Mucosa of descending colon (tissue), 3 donors: ENCODE measurements at regions not wholly inside any gene's neighbourhood (a gene's known extent, or its start where the extent isn't known, plus 50 kb on each side); places are given as distances from the start of the nearest gene placed in this dataset.

Experiments used
- ATAC-seq: fragments of 200-7000 bp; cut with Tn5 transposase; one replicate; pipeline ENCODE4 v1.9.1; 2020; ENCODE audit warnings: mild to moderate bottlenecking, moderate library complexity
- DNase-seq, 3 donors: peaks; one replicate each; pipeline ENCODE4 v3.0.0-alpha.2; 2020
- H3K36me3 ChIP-seq: fragments of 200-600 bp; one replicate; pipeline ENCODE4 v1.8.0; 2021; ENCODE audit warnings: low read depth, mild to moderate bottlenecking
- H3K4me1 ChIP-seq: fragments of 200-600 bp; one replicate; pipeline ENCODE4 v1.8.0; 2021; ENCODE audit warnings: low read depth, mild to moderate bottlenecking
- H3K4me3 ChIP-seq: fragments of 200-600 bp; one replicate; pipeline ENCODE4 v1.8.0; 2021; ENCODE audit warnings: mild to moderate bottlenecking
- H3K9me3 ChIP-seq: fragments of 200-600 bp; one replicate; pipeline ENCODE4 v1.8.0; 2021; ENCODE audit warnings: mild to moderate bottlenecking
- CTCF ChIP-seq: fragments of 200-600 bp; IDR thresholded peaks from one replicate; pipeline ENCODE4 v1.8.0; 2022; ENCODE audit warnings: antibody characterized with exemption, mild to moderate bottlenecking
- intact Hi-C, 2 donors: fragments of 100-400 bp; cut with DNase I in 1 of 2; cut with micrococcal nuclease in 1 of 2; formaldehyde crosslinking; loops; one replicate each; pipeline versions ENCODE4 v1.11.0 to v1.11.1; 2022; cut with DNase I, micrococcal nuclease
- donor health status: DM: no; HTN: no; CAD: no; lungs with moderate emphysema.
- donor health status: DM: no; HTN: no; CAD: no.
- donor health status: DM: no; HTN: yes; CAD: no.

DNA sequence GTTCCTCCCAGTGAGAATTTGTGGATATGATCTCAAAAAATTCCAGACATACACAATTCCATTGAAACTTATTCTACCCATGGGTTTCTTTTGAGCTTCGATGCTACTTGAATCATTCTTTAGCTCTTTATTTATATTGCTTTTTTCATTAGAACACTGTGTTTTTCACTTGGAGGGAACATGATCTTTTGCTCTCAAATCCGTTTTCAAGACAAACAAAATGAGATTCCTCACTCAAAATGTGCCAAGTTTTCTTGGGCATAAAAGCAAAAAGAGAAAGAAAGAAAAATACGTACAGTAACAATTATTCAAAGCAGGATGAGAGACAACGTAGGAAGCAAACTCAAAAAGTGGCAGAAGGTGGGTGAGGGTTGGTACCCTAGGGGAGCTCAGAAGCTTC, 118.8 kb upstream of the PDZRN3 start:
- Histone ChIP-seq H3K9me3 (no peaks in the 10 kb centered on the region), H3K36me3 (no peaks in the 10 kb centered on the region), H3K4me3 (no peak overlapping the region), H3K4me1 (no peaks in the 10 kb centered on the region)
- no peak for TF ChIP-seq CTCF
- no peak for DNase-seq
- ATAC-seq: no peak
- intact Hi-C loops: no loop called here

GRCh38 chr3:73739791-73740453, 115.2 kb upstream of the PDZRN3 start:
- intact Hi-C loops: no loop called here
- no peak for DNase-seq
- H3K36me3 ChIP-seq: no peaks in the 10 kb centered on the region
- no peaks in the 10 kb centered on the region for H3K9me3 ChIP-seq
- no peak for TF ChIP-seq CTCF
- ATAC-seq: no peak
- no peaks in the 10 kb centered on the region for H3K4me1 ChIP-seq
- H3K4me3 ChIP-seq: no peak overlapping the region

DNA sequence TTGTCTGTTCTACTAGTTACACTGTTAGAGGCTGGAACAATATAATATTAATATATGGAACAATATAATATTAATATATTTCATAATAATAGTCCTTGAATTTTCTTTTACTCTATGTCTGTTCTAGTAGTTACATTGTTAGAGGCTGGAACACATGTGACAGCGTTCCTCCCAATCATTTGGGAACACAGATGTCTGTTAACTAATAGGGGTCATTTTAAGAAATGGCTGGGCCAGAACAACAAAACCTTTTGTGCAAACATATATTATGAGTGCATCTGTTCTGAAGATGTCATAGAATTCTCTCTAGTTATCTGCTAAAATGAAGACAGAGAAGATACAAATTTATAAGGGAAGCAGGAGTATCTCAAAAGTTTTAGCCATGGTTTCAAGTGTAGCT, 114.0 kb upstream of the PDZRN3 start:
- no peaks in the 10 kb centered on the region for H3K36me3 ChIP-seq
- no peaks in the 10 kb centered on the region for H3K4me1 ChIP-seq
- DNase-seq (no peak), ATAC-seq (no peak)
- H3K9me3 ChIP-seq: no peaks in the 10 kb centered on the region
- TF ChIP-seq CTCF: no peak
- intact Hi-C loops: no loop called here
- H3K4me3 ChIP-seq: no peak overlapping the region

- ATAC-seq (no peak), DNase-seq (no peak)
- Histone ChIP-seq H3K36me3 (no peaks in the 10 kb centered on the region), H3K4me3 (no peak overlapping the region), H3K9me3 (no peaks in the 10 kb centered on the region), H3K4me1 (no peaks in the 10 kb centered on the region)
- no peak for TF ChIP-seq CTCF
- intact Hi-C loops: no loop called here
These were observed 109.7 kb upstream of the PDZRN3 start for GRCh38 chr3:73734211-73735089.

DNA sequence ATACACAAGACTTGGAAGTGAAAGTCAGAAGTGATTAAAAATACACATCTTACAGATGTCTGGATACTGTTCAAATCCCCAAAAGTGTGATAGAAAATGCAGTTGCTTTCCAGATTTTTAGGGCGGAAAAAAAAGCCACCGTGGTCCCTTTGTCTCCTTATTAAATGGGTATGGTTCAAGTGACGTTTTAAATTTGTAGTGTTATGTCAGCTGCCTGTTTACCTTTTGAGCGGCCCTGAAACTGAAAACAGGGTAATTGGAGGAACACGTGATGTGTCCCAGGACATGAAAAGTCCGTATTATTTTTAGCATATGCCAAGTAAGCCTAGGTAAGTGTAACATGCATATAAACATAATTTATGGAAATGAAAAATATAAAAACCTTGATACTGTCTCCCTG, 109.0 kb upstream of the PDZRN3 start:
- no peak for DNase-seq
- H3K4me1 ChIP-seq: no peaks in the 10 kb centered on the region
- no peak overlapping the region for H3K4me3 ChIP-seq
- no peaks in the 10 kb centered on the region for H3K9me3 ChIP-seq
- H3K36me3 ChIP-seq: no peaks in the 10 kb centered on the region
- intact Hi-C loops: no loop called here
- ATAC-seq: no peak
- TF ChIP-seq CTCF: no peak
